ENCODE measurements at regions not wholly inside any gene's neighbourhood (a gene's known extent, or its start where the extent isn't known, plus 50 kb on each side); places are given as distances from the start of the nearest gene placed in this dataset.

- no peak for DNase-seq (ENCODE audit: low spot score)
Measured at GRCh38 chr4:43345323-43345925, 452.9 kb downstream of the GRXCR1 start.

- DNase-seq (ENCODE audit: low spot score): no peak
Measured at GRCh38 chr4:43348591-43348990, 456.1 kb downstream of the GRXCR1 start.

GRCh38 chr4:43351970-43352806 lies 459.7 kb downstream of the GRXCR1 start:
- no peak for DNase-seq (ENCODE audit: low spot score)

- DNase-seq (ENCODE audit: low spot score): no peak
Measured at GRCh38 chr4:43352859-43353258, 460.3 kb downstream of the GRXCR1 start.

- DNase-seq (ENCODE audit: low spot score): no peak
Measured at GRCh38 chr4:43353552-43353951, 461.0 kb downstream of the GRXCR1 start.

- DNase-seq (ENCODE audit: low spot score): no peak
Measured at GRCh38 chr4:43356786-43357185, 464.3 kb downstream of the GRXCR1 start.

GRCh38 chr4:43357252-43357974 lies 464.9 kb downstream of the GRXCR1 start:
- DNase-seq (ENCODE audit: low spot score): no peak

- DNase-seq (ENCODE audit: low spot score): no peak
Measured at GRCh38 chr4:43360296-43360695, 467.8 kb downstream of the GRXCR1 start.

- no peak for DNase-seq (ENCODE audit: low spot score)
Measured at GRCh38 chr4:43362875-43363636, 470.5 kb downstream of the GRXCR1 start.

GRCh38 chr4:43369036-43369594 lies 476.6 kb downstream of the GRXCR1 start:
- no peak for DNase-seq (ENCODE audit: low spot score)

GRCh38 chr4:43373201-43373600 lies 480.7 kb downstream of the GRXCR1 start:
- DNase-seq (ENCODE audit: low spot score): no peak

GRCh38 chr4:43374216-43374751 lies 481.8 kb downstream of the GRXCR1 start:
- no peak for DNase-seq (ENCODE audit: low spot score)

GRCh38 chr4:43379016-43379415 lies 486.5 kb downstream of the GRXCR1 start:
- DNase-seq (ENCODE audit: low spot score): no peak

GRCh38 chr4:43380093-43380492 lies 487.6 kb downstream of the GRXCR1 start:
- DNase-seq (ENCODE audit: low spot score): no peak

- no peak for DNase-seq (ENCODE audit: low spot score)
Measured at GRCh38 chr4:43391069-43391468, 498.6 kb downstream of the GRXCR1 start.

GRCh38 chr4:43394976-43395375 lies 502.5 kb downstream of the GRXCR1 start:
- DNase-seq (ENCODE audit: low spot score): no peak

GRCh38 chr4:43399726-43400125 lies 507.2 kb downstream of the GRXCR1 start:
- DNase-seq (ENCODE audit: low spot score): no peak

- DNase-seq (ENCODE audit: low spot score): no peak
Measured at GRCh38 chr4:43402393-43402792, 509.9 kb downstream of the GRXCR1 start.

GRCh38 chr4:43410636-43411035 lies 518.1 kb downstream of the GRXCR1 start:
- DNase-seq (ENCODE audit: low spot score): no peak

- no peak for DNase-seq (ENCODE audit: low spot score)
Measured at GRCh38 chr4:43411226-43411625, 518.7 kb downstream of the GRXCR1 start.

GRCh38 chr4:43423276-43423675 lies 530.8 kb downstream of the GRXCR1 start:
- no peak for DNase-seq (ENCODE audit: low spot score)

- no peak for DNase-seq (ENCODE audit: low spot score)
Measured at GRCh38 chr4:43425206-43425605, 532.7 kb downstream of the GRXCR1 start.
